ENCODE measurements at regions not wholly inside any gene's neighbourhood (a gene's known extent, or its start where the extent isn't known, plus 50 kb on each side); places are given as distances from the start of the nearest gene placed in this dataset.

DNA sequence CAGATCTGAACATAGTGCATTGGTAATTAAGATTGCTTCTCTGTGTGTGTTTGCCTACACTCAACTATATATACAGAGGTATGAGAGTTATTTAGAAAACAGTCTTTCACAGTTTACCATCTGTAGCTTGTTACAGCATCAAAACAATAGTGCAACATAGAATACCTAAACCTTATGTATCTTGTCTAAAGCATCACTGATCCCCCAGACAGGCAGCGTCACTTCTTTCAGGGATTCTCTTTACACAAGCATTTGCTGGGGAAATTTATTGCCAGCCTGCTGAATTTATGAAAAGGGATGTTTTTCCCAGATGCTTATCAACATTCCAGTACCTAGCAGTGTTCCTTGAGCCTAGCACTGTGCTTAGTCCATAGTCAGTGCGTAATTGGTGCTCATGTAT is 195.8 kb upstream of the COL8A1 start:
- no peaks in the 10 kb centered on the region for H3K27me3 ChIP-seq (replicated peaks; ENCODE audit: control insufficient read depth, insufficient read depth, low read length)
- ChIA-PET POLR2A (no interaction called here), CTCF (no interaction called here)
- H3K36me3 ChIP-seq (ENCODE audit: control insufficient read depth, insufficient read depth, low read length) = no peaks in the 10 kb centered on the region
- H3K9me3 ChIP-seq = no peaks in the 10 kb centered on the region
- DNase-seq = no peak
- intact Hi-C loops (cut with micrococcal nuclease; ENCODE audit: unreplicated experiment) = no loop called here
- no peak overlapping the region for H3K27ac Mint-ChIP-seq (ENCODE audit: unreplicated experiment)
- no peaks in the 10 kb centered on the region for H3K36me3 Mint-ChIP-seq (ENCODE audit: insufficient read depth, unreplicated experiment)
- H3K4me3 Mint-ChIP-seq (ENCODE audit: unreplicated experiment) = no peak overlapping the region
- no peaks in the 10 kb centered on the region for H3K4me1 ChIP-seq
- no peaks in the 10 kb centered on the region for H3K27me3 Mint-ChIP-seq (ENCODE audit: insufficient read depth, unreplicated experiment)
- no peak overlapping the region for H3K4me3 ChIP-seq (ENCODE audit: low read depth, low read length)
- H3K9me3 Mint-ChIP-seq (ENCODE audit: unreplicated experiment) = peaks cover 11% of the 10 kb centered on the region
- H3K4me1 Mint-ChIP-seq (ENCODE audit: low read depth, unreplicated experiment) = no peaks in the 10 kb centered on the region
- BruUV-seq (replicated peaks) = no TSS peak
- TF ChIP-seq, protein P1, sequence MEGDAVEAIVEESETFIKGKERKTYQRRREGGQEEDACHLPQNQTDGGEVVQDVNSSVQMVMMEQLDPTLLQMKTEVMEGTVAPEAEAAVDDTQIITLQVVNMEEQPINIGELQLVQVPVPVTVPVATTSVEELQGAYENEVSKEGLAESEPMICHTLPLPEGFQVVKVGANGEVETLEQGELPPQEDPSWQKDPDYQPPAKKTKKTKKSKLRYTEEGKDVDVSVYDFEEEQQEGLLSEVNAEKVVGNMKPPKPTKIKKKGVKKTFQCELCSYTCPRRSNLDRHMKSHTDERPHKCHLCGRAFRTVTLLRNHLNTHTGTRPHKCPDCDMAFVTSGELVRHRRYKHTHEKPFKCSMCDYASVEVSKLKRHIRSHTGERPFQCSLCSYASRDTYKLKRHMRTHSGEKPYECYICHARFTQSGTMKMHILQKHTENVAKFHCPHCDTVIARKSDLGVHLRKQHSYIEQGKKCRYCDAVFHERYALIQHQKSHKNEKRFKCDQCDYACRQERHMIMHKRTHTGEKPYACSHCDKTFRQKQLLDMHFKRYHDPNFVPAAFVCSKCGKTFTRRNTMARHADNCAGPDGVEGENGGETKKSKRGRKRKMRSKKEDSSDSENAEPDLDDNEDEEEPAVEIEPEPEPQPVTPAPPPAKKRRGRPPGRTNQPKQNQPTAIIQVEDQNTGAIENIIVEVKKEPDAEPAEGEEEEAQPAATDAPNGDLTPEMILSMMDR (IDR thresholded peaks at IDR 0.05; ENCODE audit: insufficient read depth in 1 of 2, low read depth in 1 of 2, low read length in 1 of 2, severe bottlenecking in 1 of 2, unreplicated experiment in 1 of 2) = no peak

DNA sequence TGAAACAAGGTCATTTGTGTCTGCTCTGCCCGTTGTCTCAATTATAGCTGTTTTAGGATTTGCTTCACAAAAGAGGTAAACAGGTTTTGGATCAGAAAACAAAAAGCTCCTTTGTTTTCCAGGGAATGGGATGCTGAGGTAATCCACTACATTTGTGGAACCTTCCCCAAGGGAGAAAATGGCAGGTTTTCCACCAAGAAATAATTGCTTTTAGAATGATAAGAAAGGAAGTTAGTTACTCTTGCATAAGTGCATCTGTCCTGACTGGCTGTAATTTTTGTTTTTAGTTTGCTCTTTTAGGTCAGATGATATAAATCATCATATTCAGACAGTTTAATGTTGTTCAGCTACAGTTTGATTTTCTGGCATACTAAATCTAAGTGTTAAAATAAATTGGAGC is 198.5 kb upstream of the COL8A1 start:
- H3K4me1 Mint-ChIP-seq (ENCODE audit: low read depth, unreplicated experiment) = no peaks in the 10 kb centered on the region
- intact Hi-C loops (cut with micrococcal nuclease; ENCODE audit: unreplicated experiment) = no loop called here
- no peaks in the 10 kb centered on the region for H3K9me3 ChIP-seq
- H3K27me3 ChIP-seq (replicated peaks; ENCODE audit: control insufficient read depth, insufficient read depth, low read length) = no peaks in the 10 kb centered on the region
- TF ChIP-seq, protein P1 (IDR thresholded peaks at IDR 0.05; ENCODE audit: insufficient read depth in 1 of 2, low read depth in 1 of 2, low read length in 1 of 2, severe bottlenecking in 1 of 2, unreplicated experiment in 1 of 2) = no peak
- H3K4me1 ChIP-seq = no peaks in the 10 kb centered on the region
- POLR2A ChIA-PET = no interaction called here
- H3K27me3 Mint-ChIP-seq (ENCODE audit: insufficient read depth, unreplicated experiment) = peaks cover 4% of the 10 kb centered on the region
- H3K36me3 Mint-ChIP-seq (ENCODE audit: insufficient read depth, unreplicated experiment) = no peaks in the 10 kb centered on the region
- peaks cover 11% of the 10 kb centered on the region for H3K9me3 Mint-ChIP-seq (ENCODE audit: unreplicated experiment)
- H3K36me3 ChIP-seq (ENCODE audit: control insufficient read depth, insufficient read depth, low read length) = no peaks in the 10 kb centered on the region
- DNase-seq = no peak
- no peak overlapping the region for H3K4me3 Mint-ChIP-seq (ENCODE audit: unreplicated experiment)
- no peak overlapping the region for H3K4me3 ChIP-seq (ENCODE audit: low read depth, low read length)
- no peak overlapping the region for H3K27ac Mint-ChIP-seq (ENCODE audit: unreplicated experiment)
- BruUV-seq (replicated peaks) = no TSS peak
- CTCF ChIA-PET = no interaction called here

DNA sequence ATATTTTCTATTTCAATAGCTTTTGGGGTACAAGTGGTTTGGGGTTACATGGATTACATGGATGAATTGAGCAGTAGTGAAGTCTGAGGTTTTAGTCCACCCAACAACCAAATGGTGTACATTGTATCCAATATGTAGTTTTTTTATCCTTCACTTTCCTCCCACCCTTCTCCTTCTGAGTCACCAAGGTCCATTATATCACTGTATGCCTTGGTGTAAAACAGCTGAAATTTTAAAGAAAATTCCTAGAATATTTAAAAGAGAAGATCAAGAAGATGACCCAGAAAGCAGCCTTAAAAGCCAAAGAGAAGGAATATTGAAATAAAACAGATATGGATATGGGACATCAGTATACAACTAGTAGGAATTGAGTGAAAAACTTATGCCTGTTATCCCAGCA is 204.2 kb upstream of the COL8A1 start:
- H3K4me3 ChIP-seq (ENCODE audit: low read depth, low read length) = no peak overlapping the region
- Mint-ChIP-seq H3K27me3 (ENCODE audit: insufficient read depth, unreplicated experiment) (peaks cover 9% of the 10 kb centered on the region), H3K4me3 (ENCODE audit: unreplicated experiment) (no peak overlapping the region), H3K27ac (ENCODE audit: unreplicated experiment) (no peak overlapping the region), H3K36me3 (ENCODE audit: insufficient read depth, unreplicated experiment) (no peaks in the 10 kb centered on the region), H3K4me1 (ENCODE audit: low read depth, unreplicated experiment) (no peaks in the 10 kb centered on the region), H3K9me3 (ENCODE audit: unreplicated experiment) (no peaks in the 10 kb centered on the region)
- TF ChIP-seq, protein P1 (IDR thresholded peaks at IDR 0.05; ENCODE audit: insufficient read depth in 1 of 2, low read depth in 1 of 2, low read length in 1 of 2, severe bottlenecking in 1 of 2, unreplicated experiment in 1 of 2) = no peak
- ChIA-PET POLR2A (no interaction called here), CTCF (no interaction called here)
- no TSS peak for BruUV-seq (replicated peaks)
- no peak for DNase-seq
- no peaks in the 10 kb centered on the region for H3K9me3 ChIP-seq
- no peaks in the 10 kb centered on the region for H3K27me3 ChIP-seq (replicated peaks; ENCODE audit: control insufficient read depth, insufficient read depth, low read length)
- intact Hi-C loops (cut with micrococcal nuclease; ENCODE audit: unreplicated experiment) = no loop called here
- H3K4me1 ChIP-seq = no peaks in the 10 kb centered on the region
- no peaks in the 10 kb centered on the region for H3K36me3 ChIP-seq (ENCODE audit: control insufficient read depth, insufficient read depth, low read length)

All from Caco-2 (cell line).